Coronary artery (tissue), 2 donors: ENCODE measurements at regions not wholly inside any gene's neighbourhood (a gene's known extent, or its start where the extent isn't known, plus 50 kb on each side); places are given as distances from the start of the nearest gene placed in this dataset.

Source experiments
- DNase-seq: peaks from one replicate; pipeline ENCODE4 v3.0.0-alpha.2; 2017; ENCODE audit warnings: low spot score
- H3K27ac ChIP-seq, 2 donors: fragments of 200-600 bp; sonication (generic); one replicate each; pipeline ENCODE4 v1.5.1; 2016 to 2019
- H3K4me3 ChIP-seq: fragments of 200-600 bp; sonication (generic); 2 replicates; pipeline ENCODE4 v1.5.1; 2016; ENCODE audit warnings: mild to moderate bottlenecking, moderate library complexity
- TF ChIP-seq, protein P1 (sequence below): fragments of 200-600 bp; sonication (generic); IDR thresholded peaks from one replicate; pipeline ENCODE4 v1.5.1; 2019; ENCODE audit warnings: antibody characterized with exemption

DNA sequence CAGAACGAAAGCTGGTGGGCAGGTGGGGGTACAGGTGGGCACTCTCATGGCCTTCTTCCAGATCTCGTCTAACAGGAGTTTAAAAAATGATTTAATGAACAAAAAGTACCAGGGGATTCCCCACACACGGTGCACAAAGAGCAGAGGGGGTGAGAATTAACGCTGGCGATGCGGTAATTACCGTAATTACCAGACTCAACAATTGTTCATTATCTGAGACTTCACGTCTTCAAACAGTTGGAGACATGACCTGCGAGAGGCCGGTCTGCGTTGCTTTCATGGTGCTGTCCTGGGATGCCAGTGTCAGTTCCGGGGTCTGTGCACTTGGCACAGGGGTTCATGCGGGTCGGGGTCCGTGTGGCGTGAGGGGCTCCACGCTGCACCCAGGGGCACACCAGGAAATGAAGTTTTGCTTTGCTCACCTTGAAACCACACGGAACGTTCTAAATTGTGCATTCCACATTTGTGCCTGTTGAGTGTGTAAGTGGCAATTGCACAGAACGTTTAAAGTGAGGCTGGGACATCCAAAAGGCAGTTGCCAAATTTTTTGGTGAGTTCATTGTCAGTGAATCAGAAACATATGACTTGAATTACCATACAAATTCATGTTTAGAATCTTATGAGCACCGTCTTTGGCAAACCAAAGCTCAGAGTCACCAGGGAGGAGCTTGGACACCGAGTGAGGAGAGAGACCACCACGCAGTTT lies 256.4 kb upstream of the IRX1 start:
- no peak overlapping the region for H3K27ac ChIP-seq
- DNase-seq, result no peak
- no peak overlapping the region for H3K4me3 ChIP-seq
- TF ChIP-seq, protein P1, sequence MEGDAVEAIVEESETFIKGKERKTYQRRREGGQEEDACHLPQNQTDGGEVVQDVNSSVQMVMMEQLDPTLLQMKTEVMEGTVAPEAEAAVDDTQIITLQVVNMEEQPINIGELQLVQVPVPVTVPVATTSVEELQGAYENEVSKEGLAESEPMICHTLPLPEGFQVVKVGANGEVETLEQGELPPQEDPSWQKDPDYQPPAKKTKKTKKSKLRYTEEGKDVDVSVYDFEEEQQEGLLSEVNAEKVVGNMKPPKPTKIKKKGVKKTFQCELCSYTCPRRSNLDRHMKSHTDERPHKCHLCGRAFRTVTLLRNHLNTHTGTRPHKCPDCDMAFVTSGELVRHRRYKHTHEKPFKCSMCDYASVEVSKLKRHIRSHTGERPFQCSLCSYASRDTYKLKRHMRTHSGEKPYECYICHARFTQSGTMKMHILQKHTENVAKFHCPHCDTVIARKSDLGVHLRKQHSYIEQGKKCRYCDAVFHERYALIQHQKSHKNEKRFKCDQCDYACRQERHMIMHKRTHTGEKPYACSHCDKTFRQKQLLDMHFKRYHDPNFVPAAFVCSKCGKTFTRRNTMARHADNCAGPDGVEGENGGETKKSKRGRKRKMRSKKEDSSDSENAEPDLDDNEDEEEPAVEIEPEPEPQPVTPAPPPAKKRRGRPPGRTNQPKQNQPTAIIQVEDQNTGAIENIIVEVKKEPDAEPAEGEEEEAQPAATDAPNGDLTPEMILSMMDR, result no peak

- no peak overlapping the region for H3K4me3 ChIP-seq
- DNase-seq, result no peak
- TF ChIP-seq, protein P1, result no peak
- no peak overlapping the region for H3K27ac ChIP-seq
These were observed 257.7 kb upstream of the IRX1 start for GRCh38 chr5:3337812-3338541.

DNA sequence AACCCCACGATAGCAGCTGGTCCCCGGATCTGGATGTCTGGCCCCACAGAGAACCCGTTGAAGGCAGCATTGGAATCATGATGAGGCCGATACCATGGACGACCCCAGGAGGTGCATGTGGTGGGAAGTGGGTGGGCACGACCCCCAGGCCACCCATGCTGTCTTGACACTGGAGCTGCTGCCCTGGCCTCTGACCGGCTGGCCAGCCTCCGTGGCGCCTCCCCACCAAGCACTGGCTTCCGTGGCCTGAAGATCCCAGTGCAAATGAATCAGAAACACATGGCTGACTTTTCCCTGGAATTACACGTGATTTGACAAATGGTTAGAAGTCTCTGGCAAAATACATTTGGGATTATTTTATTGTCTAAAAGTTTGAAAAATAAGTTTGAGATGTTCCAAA lies 259.0 kb upstream of the IRX1 start:
- no peak overlapping the region for H3K4me3 ChIP-seq
- no peak for DNase-seq
- TF ChIP-seq, protein P1, result no peak

GRCh38 chr5:3335301-3335700 lies 260.3 kb upstream of the IRX1 start:
- H3K27ac ChIP-seq, result no peak overlapping the region
- no peak for DNase-seq
- TF ChIP-seq, protein P1, result no peak
- no peak overlapping the region for H3K4me3 ChIP-seq

More for the DNA sequence above, 259.0 kb upstream of the IRX1 start:
- H3K27ac ChIP-seq, result no peak overlapping the region

DNA sequence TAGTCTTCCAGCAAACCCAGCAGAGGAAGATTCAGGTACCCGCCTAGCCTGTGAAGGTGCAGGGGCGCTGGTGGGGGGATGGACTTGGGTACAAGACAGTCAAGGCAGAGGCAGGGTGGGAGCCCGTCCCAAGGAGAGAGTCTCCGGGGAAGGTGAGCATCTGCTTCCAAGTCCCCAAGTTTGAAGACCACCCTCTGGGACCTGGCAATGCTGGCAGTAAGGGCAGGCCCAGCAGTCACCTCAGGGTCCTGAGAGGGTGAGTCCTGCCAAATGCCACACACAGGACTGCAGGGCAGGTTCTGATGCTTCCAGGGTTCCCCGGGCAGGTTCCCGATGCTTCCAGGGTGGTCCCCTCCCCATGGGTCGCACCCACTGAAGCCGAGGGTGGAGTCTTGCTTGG lies 261.8 kb upstream of the IRX1 start:
- no peak overlapping the region for H3K27ac ChIP-seq
- H3K4me3 ChIP-seq, result no peak overlapping the region
- no peak for DNase-seq
- TF ChIP-seq, protein P1, result no peak

DNA sequence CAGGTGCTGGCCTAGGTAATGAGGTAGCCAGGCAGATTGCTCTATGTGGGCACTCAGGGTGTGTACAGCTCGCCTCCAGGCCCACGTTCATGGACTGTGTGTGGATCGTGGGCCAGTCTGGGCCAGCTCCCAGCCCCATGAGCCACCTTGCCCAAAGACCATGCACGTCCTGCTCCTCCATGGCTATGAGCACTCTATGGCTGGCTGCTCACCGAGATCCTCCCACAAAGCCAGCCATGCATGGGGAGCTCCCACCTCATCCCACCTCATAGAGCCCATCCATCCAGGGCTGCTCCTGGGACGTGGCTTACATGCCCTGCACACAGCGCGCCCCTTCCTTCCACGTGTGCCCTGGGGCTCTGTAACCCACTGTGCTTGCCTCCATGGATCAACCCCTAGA lies 262.5 kb upstream of the IRX1 start:
- Histone ChIP-seq H3K4me3 (no peak overlapping the region), H3K27ac (no peak overlapping the region)
- TF ChIP-seq, protein P1, result no peak
- no peak for DNase-seq

GRCh38 chr5:3331819-3332218 lies 263.8 kb upstream of the IRX1 start:
- TF ChIP-seq, protein P1, result no peak
- no peak overlapping the region for H3K27ac ChIP-seq
- H3K4me3 ChIP-seq, result no peak overlapping the region
- no peak for DNase-seq
